MM.1S (cell line): ENCODE measurements at regions not wholly inside any gene's neighbourhood (a gene's known extent, or its start where the extent isn't known, plus 50 kb on each side); places are given as distances from the start of the nearest gene placed in this dataset.

Experiments
- DNase-seq: peaks from one replicate; pipeline ENCODE4 v3.0.0-alpha.2; 2015
- H2AFZ ChIP-seq: fragments of 300-600 bp; sonication (generic); 2 replicates; pipeline ENCODE4 v1.6.0; 2016; ENCODE audit warnings: antibody characterized with exemption, low read length
- H3F3A ChIP-seq: fragments of 300-600 bp; sonication (generic); 2 replicates; pipeline ENCODE4 v1.6.1; 2016; ENCODE audit warnings: mild to moderate bottlenecking, antibody characterized with exemption, low read length, moderate library complexity, mixed read lengths; ENCODE audit not compliant: insufficient read depth
- H3K27ac ChIP-seq: fragments of 300-600 bp; sonication (generic); 2 replicates; pipeline ENCODE4 v1.5.1; 2016; ENCODE audit warnings: mild to moderate bottlenecking, low read length
- H3K27me3 ChIP-seq: fragments of 300-600 bp; sonication (generic); replicated peaks from 2 replicates; pipeline ENCODE4 v1.6.0; 2016; ENCODE audit warnings: low read length; ENCODE audit not compliant: insufficient read depth
- H3K36me3 ChIP-seq: fragments of 300-600 bp; sonication (generic); replicated peaks from 2 replicates; pipeline ENCODE4 v1.6.1; 2016; ENCODE audit warnings: mild to moderate bottlenecking, low read length, mixed read lengths; ENCODE audit not compliant: insufficient read depth
- H3K4me1 ChIP-seq: fragments of 300-600 bp; sonication (generic); 2 replicates; pipeline ENCODE4 v1.6.1; 2016; ENCODE audit warnings: low read length, mixed read lengths
- H3K4me2 ChIP-seq: fragments of 300-600 bp; sonication (generic); 2 replicates; pipeline ENCODE4 v1.6.0; 2016; ENCODE audit warnings: low read depth, low read length
- H3K4me3 ChIP-seq: fragments of 300-600 bp; sonication (generic); 2 replicates; pipeline ENCODE4 v1.5.1; 2016; ENCODE audit warnings: low read length, mixed read lengths
- H3K79me2 ChIP-seq: fragments of 300-600 bp; sonication (generic); 2 replicates; pipeline ENCODE4 v1.6.1; 2016; ENCODE audit warnings: mixed run types, low read length, mixed read lengths
- H3K9ac ChIP-seq: fragments of 300-600 bp; sonication (generic); 2 replicates; pipeline ENCODE4 v1.6.1; 2016; ENCODE audit warnings: low read length, mixed read lengths
- H3K9me2 ChIP-seq: fragments of 300-600 bp; sonication (generic); replicated peaks from 2 replicates; pipeline ENCODE4 v1.6.1; 2016; ENCODE audit warnings: mild to moderate bottlenecking, low read length, mixed read lengths; ENCODE audit not compliant: insufficient read depth
- H3K9me3 ChIP-seq: fragments of 300-600 bp; sonication (generic); replicated peaks from 2 replicates; pipeline ENCODE4 v1.6.1; 2016; ENCODE audit warnings: mild to moderate bottlenecking, low read length, mixed read lengths; ENCODE audit not compliant: insufficient read depth
- H4K20me1 ChIP-seq: fragments of 300-600 bp; sonication (generic); 2 replicates; pipeline ENCODE4 v1.6.1; 2016; ENCODE audit warnings: mild to moderate bottlenecking, low read length, moderate library complexity, mixed read lengths; ENCODE audit not compliant: insufficient read depth
- CTCF ChIP-seq: fragments of 300-600 bp; sonication (generic); IDR thresholded peaks from 2 replicates; pipeline ENCODE4 v1.5.1; 2016; ENCODE audit warnings: antibody characterized with exemption, low read length, mixed read lengths
- EZH2 ChIP-seq: fragments of 300-600 bp; sonication (generic); optimal IDR thresholded peaks from 2 replicates; pipeline ENCODE3; 2017; ENCODE audit warnings: low read depth, mild to moderate bottlenecking, antibody characterized with exemption, low read length, mixed read lengths
- EZH2phosphoT487 ChIP-seq: fragments of 300-600 bp; sonication (generic); IDR thresholded peaks from 2 replicates; pipeline ENCODE4 v1.6.1; 2018; ENCODE audit warnings: antibody characterized with exemption, low read length

GRCh38 chr5:106185661-106186081 lies 1485.1 kb downstream of the EFNA5 start:
- H4K20me1 ChIP-seq: no peaks in the 10 kb centered on the region
- peak overlapping the region; percentile 54; the same call in 1 of the 2 replicates for H2AFZ ChIP-seq
- H3K27ac ChIP-seq: peak overlapping the region; percentile 50; the same call in 1 of the 2 replicates
- no peaks in the 10 kb centered on the region for H3K9me2 ChIP-seq
- no peaks in the 10 kb centered on the region for H3K36me3 ChIP-seq
- peaks cover 10% of the 10 kb centered on the region; the same call in 1 of the 2 replicates for H3F3A ChIP-seq
- no peaks in the 10 kb centered on the region for H3K79me2 ChIP-seq
- H3K4me1 ChIP-seq: peaks cover 12% of the 10 kb centered on the region
- H3K4me2 ChIP-seq: peak overlapping the region; percentile 52; the same call in 1 of the 2 replicates
- H3K4me3 ChIP-seq: no peak overlapping the region
- H3K9ac ChIP-seq: no peak overlapping the region
- peak; percentile 58 for DNase-seq
- H3K9me3 ChIP-seq: no peaks in the 10 kb centered on the region
- TF ChIP-seq EZH2phosphoT487 (no peak), EZH2 (no peak), CTCF (no peak)
- no peaks in the 10 kb centered on the region for H3K27me3 ChIP-seq

GRCh38 chr5:106174903-106175302 lies 1495.8 kb downstream of the EFNA5 start:
- Histone ChIP-seq H3K27ac (no peak overlapping the region), H3F3A (no peaks in the 10 kb centered on the region), H3K79me2 (no peaks in the 10 kb centered on the region), H3K27me3 (no peaks in the 10 kb centered on the region), H3K9me2 (no peaks in the 10 kb centered on the region), H4K20me1 (no peaks in the 10 kb centered on the region), H3K9me3 (no peaks in the 10 kb centered on the region), H3K4me1 (no peaks in the 10 kb centered on the region), H3K4me2 (no peak overlapping the region), H3K9ac (no peak overlapping the region), H2AFZ (no peak overlapping the region), H3K4me3 (no peak overlapping the region), H3K36me3 (no peaks in the 10 kb centered on the region)
- TF ChIP-seq EZH2phosphoT487: no peak
- DNase-seq: no peak

- Histone ChIP-seq H3F3A (no peaks in the 10 kb centered on the region), H3K27ac (no peak overlapping the region), H3K9me2 (no peaks in the 10 kb centered on the region), H4K20me1 (no peaks in the 10 kb centered on the region), H3K4me1 (no peaks in the 10 kb centered on the region), H2AFZ (no peak overlapping the region), H3K36me3 (no peaks in the 10 kb centered on the region), H3K9ac (no peak overlapping the region), H3K79me2 (no peaks in the 10 kb centered on the region), H3K4me3 (no peak overlapping the region), H3K4me2 (no peak overlapping the region), H3K9me3 (no peaks in the 10 kb centered on the region), H3K27me3 (no peaks in the 10 kb centered on the region)
- no peak for DNase-seq
- no peak for TF ChIP-seq EZH2phosphoT487
- no peak for TF ChIP-seq EZH2
- TF ChIP-seq CTCF: no peak
Observed at GRCh38 chr5:106172681-106173532, 1497.8 kb downstream of the EFNA5 start.

- H4K20me1 ChIP-seq: no peaks in the 10 kb centered on the region
- no peak overlapping the region for H3K9ac ChIP-seq
- no peak overlapping the region for H3K4me2 ChIP-seq
- TF ChIP-seq EZH2 (no peak), CTCF (no peak), EZH2phosphoT487 (no peak)
- no peaks in the 10 kb centered on the region for H3K9me2 ChIP-seq
- H3K79me2 ChIP-seq: no peaks in the 10 kb centered on the region
- H3K36me3 ChIP-seq: no peaks in the 10 kb centered on the region
- DNase-seq: no peak
- no peak overlapping the region for H3K4me3 ChIP-seq
- H3K27ac ChIP-seq: no peak overlapping the region
- H3K27me3 ChIP-seq: no peaks in the 10 kb centered on the region
- H3K9me3 ChIP-seq: no peaks in the 10 kb centered on the region
- no peaks in the 10 kb centered on the region for H3K4me1 ChIP-seq
- no peaks in the 10 kb centered on the region for H3F3A ChIP-seq
- no peak overlapping the region for H2AFZ ChIP-seq
Observed at GRCh38 chr5:106171708-106172107, 1499.0 kb downstream of the EFNA5 start.
